Upper lobe of left lung (tissue), 6 donors: ENCODE measurements at regions not wholly inside any gene's neighbourhood (a gene's known extent, or its start where the extent isn't known, plus 50 kb on each side); places are given as distances from the start of the nearest gene placed in this dataset.

ENCODE experiments used
- ATAC-seq, 2 donors: fragments of 200-7000 bp; cut with Tn5 transposase; one replicate each; pipeline ENCODE4 v1.9.1; 2022; ENCODE audit warnings: mild to moderate bottlenecking in 2 of 2, moderate library complexity in 2 of 2; ENCODE audit not compliant: low FRiP score in 2 of 2
- DNase-seq, 2 donors: peaks; one replicate each; pipeline ENCODE4 v3.0.0-alpha.2; 2019 to 2020
- H3K27ac ChIP-seq, 4 donors: fragments of 200-600 bp; sonication (generic); one replicate each; pipeline ENCODE4 v1.5.1; 2016 to 2019
- H3K27me3 ChIP-seq, 4 donors: fragments of 200-600 bp; sonication (generic); one replicate each; pipeline ENCODE4 v1.5.1; 2017 to 2019
- H3K36me3 ChIP-seq, 4 donors: fragments of 200-600 bp; sonication (generic); one replicate each; pipeline ENCODE4 v1.5.1; 2016 to 2019
- H3K4me1 ChIP-seq, 4 donors: fragments of 200-600 bp; sonication (generic); one replicate each; pipeline ENCODE4 v1.5.1; 2018 to 2019
- H3K4me3 ChIP-seq, 4 donors: fragments of 200-600 bp; sonication (generic); one replicate each; pipeline ENCODE4 v1.5.1; 2017 to 2019; ENCODE audit warnings: mild to moderate bottlenecking in 2 of 4, moderate library complexity in 1 of 4
- H3K9me3 ChIP-seq, 4 donors: fragments of 200-600 bp; sonication (generic); one replicate each; pipeline ENCODE4 v1.5.1; 2018 to 2019
- CTCF ChIP-seq, 6 experiments: fragments of 450-650 bp in 4 of 6; fragments of 200-600 bp in 2 of 6; sonication (generic) in 2 of 6; IDR thresholded peaks; one replicate each; pipeline ENCODE4 v1.5.1; 2016 to 2019; ENCODE audit warnings: antibody characterized with exemption in 6 of 6
- EP300 ChIP-seq, 4 donors: sonication (generic); formaldehyde crosslinking; IDR thresholded peaks; one replicate each; pipeline ENCODE4 v1.5.1; 2017; ENCODE audit warnings: antibody characterized with exemption in 4 of 4, control low read depth in 2 of 4
- POLR2A ChIP-seq, 4 donors: fragments of 450-650 bp; IDR thresholded peaks; one replicate each; pipeline ENCODE4 v1.5.1; 2016 to 2017; ENCODE audit warnings: antibody characterized with exemption in 4 of 4, mild to moderate bottlenecking in 2 of 4
- POLR2AphosphoS5 ChIP-seq, 2 donors: sonication (generic); formaldehyde crosslinking; IDR thresholded peaks; one replicate each; pipeline ENCODE4 v1.5.1; 2017; ENCODE audit warnings: antibody characterized with exemption in 2 of 2
- WGBS, 2 donors: methylation state at CpG; one replicate each; pipeline ENCODE4 v1.1.5; 2017 to 2018; 5-methylcytosine and 5-hydroxymethylcytosine counted together
- donor health status: DM: no; HTN: no; CAD: no; lungs with moderate emphysema.
- donor health status: DM: no; HTN: yes; CAD: no; lungs with severe emphysema.

- no peak for TF ChIP-seq CTCF (IDR thresholded peaks at IDR 0.05)
- H3K4me1 ChIP-seq: no peaks in the 10 kb centered on the region
- H3K9me3 ChIP-seq: no peaks in the 10 kb centered on the region
- H3K36me3 ChIP-seq: no peaks in the 10 kb centered on the region
- DNase-seq (no peak), ATAC-seq (no peak)
- 58 to 77% methylated on average over 4 of the region's 4 CpGs for WGBS, 2 donors
- H3K4me3 ChIP-seq: no peak overlapping the region
- no peaks in the 10 kb centered on the region for H3K27me3 ChIP-seq
- H3K27ac ChIP-seq: no peak overlapping the region
These were observed 544.7 kb upstream of the NDST4 start for GRCh38 chr4:115657991-115658650.

GRCh38 chr4:115655626-115656025, 542.2 kb upstream of the NDST4 start:
- Histone ChIP-seq H3K9me3 (no peaks in the 10 kb centered on the region), H3K4me3 (no peak overlapping the region), H3K36me3 (no peaks in the 10 kb centered on the region), H3K27ac (no peak overlapping the region), H3K27me3 (no peaks in the 10 kb centered on the region), H3K4me1 (no peaks in the 10 kb centered on the region)
- no peak for DNase-seq
- TF ChIP-seq CTCF (IDR thresholded peaks at IDR 0.05): no peak
- TF ChIP-seq POLR2AphosphoS5 (IDR thresholded peaks at IDR 0.05): no peak
- TF ChIP-seq POLR2A (IDR thresholded peaks at IDR 0.05): no peak
- TF ChIP-seq EP300 (IDR thresholded peaks at IDR 0.05): no peak
- no peak for ATAC-seq
- 38 to 41% methylated on average over 1 of the region's 1 CpG for WGBS, 2 donors

GRCh38 chr4:115648786-115649185, 535.4 kb upstream of the NDST4 start:
- ATAC-seq (no peak), DNase-seq (no peak)
- Histone ChIP-seq H3K27me3 (no peaks in the 10 kb centered on the region), H3K4me3 (no peak overlapping the region), H3K27ac (no peak overlapping the region), H3K36me3 (no peaks in the 10 kb centered on the region), H3K9me3 (no peaks in the 10 kb centered on the region), H3K4me1 (no peaks in the 10 kb centered on the region)
- WGBS, 2 donors: 61 to 74% methylated on average over 1 of the region's 1 CpG
- TF ChIP-seq CTCF (IDR thresholded peaks at IDR 0.05): no peak
- TF ChIP-seq POLR2AphosphoS5 (IDR thresholded peaks at IDR 0.05): no peak
- TF ChIP-seq EP300 (IDR thresholded peaks at IDR 0.05): no peak

- H3K4me3 ChIP-seq: no peak overlapping the region
- H3K36me3 ChIP-seq: no peaks in the 10 kb centered on the region
- no peak overlapping the region for H3K27ac ChIP-seq
- TF ChIP-seq POLR2AphosphoS5 (IDR thresholded peaks at IDR 0.05) (no peak), POLR2A (IDR thresholded peaks at IDR 0.05) (no peak), CTCF (IDR thresholded peaks at IDR 0.05) (no peak), EP300 (IDR thresholded peaks at IDR 0.05) (no peak)
- H3K4me1 ChIP-seq: no peaks in the 10 kb centered on the region
- H3K9me3 ChIP-seq: no peaks in the 10 kb centered on the region
- no peaks in the 10 kb centered on the region for H3K27me3 ChIP-seq
- DNase-seq (no peak), ATAC-seq (no peak)
- WGBS, 2 donors: 63 to 74% methylated on average over 3 of the region's 3 CpGs
These were observed 515.9 kb upstream of the NDST4 start for GRCh38 chr4:115629270-115629669.

GRCh38 chr4:115609631-115610030, 496.2 kb upstream of the NDST4 start:
- no peaks in the 10 kb centered on the region for H3K27me3 ChIP-seq
- no peak for TF ChIP-seq CTCF (IDR thresholded peaks at IDR 0.05)
- TF ChIP-seq POLR2AphosphoS5 (IDR thresholded peaks at IDR 0.05): no peak
- no peak for TF ChIP-seq POLR2A (IDR thresholded peaks at IDR 0.05)
- TF ChIP-seq EP300 (IDR thresholded peaks at IDR 0.05): no peak
- no peak overlapping the region for H3K4me3 ChIP-seq
- 85 to 91% methylated on average over 2 of the region's 2 CpGs for WGBS, 2 donors
- H3K36me3 ChIP-seq: no peaks in the 10 kb centered on the region
- H3K9me3 ChIP-seq: no peaks in the 10 kb centered on the region
- ATAC-seq (no peak), DNase-seq (no peak)
- H3K4me1 ChIP-seq: no peaks in the 10 kb centered on the region
- no peak overlapping the region for H3K27ac ChIP-seq
